ENCODE measurements at regions not wholly inside any gene's neighbourhood (a gene's known extent, or its start where the extent isn't known, plus 50 kb on each side); places are given as distances from the start of the nearest gene placed in this dataset.
"Not testable (repeated sequence)": the region's sequence is repeated elsewhere in the genome, so short reads cannot be mapped to it uniquely, and the experiment has no call there.

DNA sequence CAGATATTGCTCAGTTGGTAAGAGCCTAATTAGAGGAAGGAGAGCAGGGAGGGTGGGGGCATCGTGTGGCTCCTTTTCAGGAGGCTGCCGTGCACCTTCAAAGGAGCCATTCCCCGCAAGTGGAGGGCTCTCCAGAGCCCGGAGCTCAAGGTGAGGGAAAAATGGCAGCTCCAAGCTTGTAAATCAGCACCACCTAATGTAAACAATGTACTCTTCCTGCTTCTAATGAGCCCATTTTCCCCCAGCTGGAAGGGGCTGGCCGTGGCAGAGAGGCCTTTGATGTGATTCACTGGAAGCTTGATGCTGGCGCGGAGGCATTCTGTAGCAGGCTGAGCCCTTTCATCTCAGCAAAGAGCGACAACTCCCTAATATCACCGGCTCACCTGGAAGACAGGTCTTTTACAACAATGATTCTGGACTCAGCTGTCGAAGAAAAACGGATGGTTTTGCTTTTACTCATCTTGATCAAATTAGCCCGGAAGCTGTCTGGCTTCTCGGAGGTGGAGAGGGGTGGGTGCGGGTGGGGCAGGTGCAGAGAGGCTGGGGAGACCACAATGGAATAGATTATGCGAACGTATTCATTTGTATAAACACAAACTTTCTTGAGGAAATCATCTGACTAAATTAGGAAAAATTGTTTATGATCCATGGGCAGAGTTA is 112.5 kb downstream of the RRAGC start:
- peak; percentile 86 for DNase-seq

DNA sequence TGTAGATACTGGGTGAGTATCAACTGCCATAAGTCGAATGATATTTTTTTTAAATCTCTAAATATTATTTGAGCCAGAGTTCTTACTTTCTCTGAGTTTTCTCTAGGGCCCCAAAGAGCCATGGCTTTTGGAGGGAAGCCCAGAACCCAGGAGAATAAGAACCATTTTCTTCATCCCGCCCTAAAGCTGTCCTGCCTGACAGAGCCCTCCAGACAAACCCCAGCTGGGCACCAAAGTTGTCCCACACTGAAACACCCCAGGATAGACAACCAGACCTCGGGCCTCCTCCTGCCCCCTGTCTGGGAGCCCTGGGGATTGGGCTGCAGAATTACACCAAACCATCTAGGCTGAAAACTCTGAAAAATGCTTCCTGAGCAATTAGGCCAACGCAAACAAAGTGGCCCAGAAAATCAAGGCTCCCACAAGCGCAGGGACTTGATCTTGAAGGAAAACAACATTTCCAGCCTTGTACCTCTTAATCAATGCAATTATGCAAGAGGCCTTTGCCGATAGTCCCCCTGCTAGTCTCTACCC is 113.1 kb downstream of the RRAGC start:
- no peak for DNase-seq

- DNase-seq = no peak
Observed at GRCh38 chr1:38745476-38746401, 113.8 kb downstream of the RRAGC start.

- DNase-seq = no peak
Observed at GRCh38 chr1:38744452-38745350, 114.9 kb downstream of the RRAGC start.

- DNase-seq = no peak
Observed at GRCh38 chr1:38743184-38743583, 116.4 kb downstream of the RRAGC start.

DNA sequence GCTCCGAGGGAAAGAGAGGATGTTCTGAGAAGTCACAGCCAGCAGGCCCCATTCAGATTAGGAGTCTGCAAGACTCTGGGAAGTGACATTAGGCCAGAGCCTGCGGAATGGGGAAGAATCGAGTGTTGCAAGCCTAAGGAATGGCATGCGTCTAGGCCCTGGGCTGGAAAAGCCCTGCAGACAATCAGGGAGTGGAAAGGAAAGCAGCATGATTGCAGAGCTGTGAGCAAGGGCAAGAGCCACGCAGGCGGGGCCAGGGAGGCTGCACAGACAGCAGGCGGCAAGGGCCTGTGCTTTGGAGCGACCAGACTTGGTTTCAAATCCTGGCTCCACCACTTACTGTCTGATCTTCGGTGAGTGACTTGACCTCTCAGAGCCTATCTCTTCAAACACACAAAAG is 118.2 kb downstream of the RRAGC start:
- no peak for DNase-seq

DNA sequence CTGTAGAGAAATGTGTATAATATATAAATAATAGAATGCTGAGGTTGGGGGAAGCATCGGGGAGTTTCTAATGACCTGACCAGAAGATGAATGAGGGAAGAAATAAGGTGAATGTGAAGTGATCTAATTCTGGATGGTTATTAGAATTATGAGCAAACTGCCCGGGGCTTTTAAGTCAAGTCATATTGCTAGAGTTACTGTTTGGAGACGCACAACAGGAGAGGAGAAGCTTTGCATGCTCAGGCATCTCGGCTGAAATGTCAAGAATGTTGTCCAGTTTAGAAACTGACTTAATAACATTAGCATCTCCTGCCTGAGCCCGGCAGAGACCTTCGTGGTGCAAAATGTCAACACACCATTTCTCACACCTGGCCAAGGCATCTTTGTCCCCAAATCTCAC is 119.1 kb downstream of the RRAGC start:
- DNase-seq = no peak

DNA sequence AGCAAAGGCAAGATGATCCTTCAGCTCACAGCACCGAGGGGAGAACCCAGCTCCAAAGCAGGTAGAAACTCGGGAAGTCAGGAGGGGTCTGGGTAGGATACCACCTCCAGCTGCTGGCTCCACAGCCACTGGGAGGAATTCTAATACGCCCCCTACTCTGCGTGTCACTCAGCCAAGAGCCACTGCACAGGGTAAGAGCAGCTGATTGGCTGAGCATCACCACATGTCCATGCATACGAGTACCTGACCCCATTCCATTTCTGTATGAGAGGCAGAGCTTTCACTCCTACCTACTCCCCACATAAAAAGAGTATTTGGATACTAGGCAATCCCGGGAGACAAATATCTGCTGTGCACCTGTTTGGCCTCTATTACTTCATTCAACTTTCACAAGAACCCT is 121.4 kb downstream of the RRAGC start:
- no peak for DNase-seq

GRCh38 chr1:38736399-38736798 is 123.2 kb downstream of the RRAGC start:
- no peak for DNase-seq

DNA sequence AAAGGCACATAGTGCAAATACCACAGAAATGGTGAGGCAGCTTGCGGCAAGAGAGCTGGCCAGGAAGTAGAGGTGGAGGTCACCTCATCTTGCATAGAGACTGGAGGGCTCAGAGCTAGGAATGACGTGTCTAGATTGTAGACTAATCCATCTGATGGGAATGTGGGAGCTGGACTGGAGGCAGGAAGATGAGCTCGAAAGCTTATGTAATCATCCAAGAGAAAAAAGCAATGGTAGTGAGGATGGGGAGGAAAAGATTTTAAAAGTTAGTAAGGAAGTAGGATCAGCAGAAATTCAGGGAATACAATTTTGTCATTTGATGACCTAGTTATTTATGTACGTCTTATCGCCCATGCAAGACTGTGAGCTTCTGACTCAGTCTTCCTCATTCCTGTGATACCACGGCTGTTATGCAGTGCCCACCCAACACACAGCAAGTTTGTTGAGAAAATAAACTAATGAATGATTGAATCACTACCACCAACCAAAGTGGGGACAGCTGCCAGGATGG is 123.9 kb downstream of the RRAGC start:
- no peak for DNase-seq

GRCh38 chr1:38733761-38734160 is 125.8 kb downstream of the RRAGC start:
- peak; percentile 19 for DNase-seq

- no peak for DNase-seq
Observed at GRCh38 chr1:38730511-38731397, 128.8 kb downstream of the RRAGC start.

DNA sequence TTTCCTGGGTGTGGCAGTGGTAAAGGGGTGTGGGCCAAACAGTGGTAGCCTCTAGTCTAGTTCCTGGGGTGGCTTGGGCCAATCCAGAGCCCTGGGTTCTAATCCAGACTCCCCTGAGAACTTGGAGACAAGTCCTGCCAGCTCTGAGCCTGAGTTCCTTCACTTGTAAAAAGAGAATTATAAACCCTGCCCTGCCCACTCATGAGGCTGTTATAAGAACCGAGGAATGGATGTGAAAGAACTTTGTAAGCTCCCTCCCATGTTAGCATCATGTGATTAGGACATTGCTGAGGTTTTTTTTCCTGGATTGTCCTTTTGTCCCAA is 131.0 kb downstream of the RRAGC start:
- DNase-seq = no peak

DNA sequence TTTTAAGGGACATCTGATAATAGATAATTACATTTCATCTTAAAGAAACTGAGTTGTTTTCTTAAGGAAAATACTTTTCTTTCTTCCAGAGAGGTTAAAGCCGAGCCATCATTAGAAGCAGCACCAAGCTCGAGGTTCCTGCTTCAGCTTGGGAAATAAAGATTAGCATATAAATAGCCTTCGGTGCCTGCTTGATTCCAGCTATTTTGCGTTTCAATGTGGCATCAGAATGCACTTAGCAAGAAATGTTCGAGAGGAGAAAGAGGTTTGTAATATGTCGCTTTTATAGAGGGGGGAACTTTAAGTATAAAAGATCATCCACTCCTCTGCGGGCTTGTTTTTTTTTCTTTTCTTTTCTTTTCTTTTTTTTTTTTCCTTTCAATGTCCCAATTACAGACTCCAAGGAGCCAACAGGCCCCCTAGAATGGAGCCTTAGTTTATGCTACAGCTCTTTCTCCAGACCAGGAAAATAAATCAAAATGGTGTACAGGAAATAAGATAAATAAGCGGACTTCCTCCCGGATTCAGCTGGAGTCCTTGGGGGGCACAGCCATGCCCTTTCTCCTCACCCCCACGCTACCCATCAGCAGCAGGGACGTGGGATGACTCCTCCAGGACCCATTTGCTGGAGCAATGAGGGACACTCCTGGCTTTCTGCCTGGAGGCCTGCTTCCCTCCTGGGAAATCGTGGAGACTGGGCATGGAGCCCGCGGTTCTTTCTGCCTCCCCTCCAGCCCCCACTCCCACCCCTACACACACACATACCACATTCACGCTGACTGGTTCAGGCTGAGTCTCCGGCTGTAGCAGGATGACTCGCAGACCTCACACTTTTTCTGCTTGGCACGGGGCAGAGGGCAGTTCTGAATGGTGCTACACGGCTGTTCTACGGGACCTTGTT is 131.6 kb downstream of the RRAGC start:
- peak; percentile 9 for DNase-seq

DNA sequence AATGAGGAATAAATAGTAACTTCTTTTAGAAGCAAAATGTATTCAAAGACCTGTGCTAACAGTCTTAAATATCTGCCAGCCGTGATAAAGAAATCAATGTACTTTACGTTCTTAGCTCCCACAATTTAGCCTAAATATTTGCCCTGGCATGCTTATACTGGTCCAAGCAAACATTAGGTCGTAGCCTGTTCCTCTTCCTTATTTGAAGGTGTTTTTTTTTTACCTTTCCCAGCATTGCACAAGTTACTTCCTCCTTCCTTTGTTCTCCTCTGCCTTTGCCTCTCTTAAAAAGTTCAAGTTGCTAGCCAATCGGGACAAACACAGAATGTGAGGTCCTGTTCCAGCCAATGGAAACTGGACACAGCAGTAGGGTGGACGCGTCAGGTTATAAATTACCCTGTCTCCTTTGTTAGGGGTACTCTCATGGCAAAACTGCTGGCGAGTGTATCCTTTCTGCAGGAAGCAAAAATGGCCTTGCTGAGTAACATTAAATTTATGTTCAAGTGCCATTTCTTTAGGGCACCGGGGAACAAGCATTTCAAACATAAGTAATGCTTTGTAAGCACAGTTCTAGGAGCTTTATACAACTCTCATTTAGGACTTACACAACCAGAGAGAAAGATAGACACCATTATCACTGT is 134.1 kb downstream of the RRAGC start:
- not testable (repeated sequence) for DNase-seq

GRCh38 chr1:38724160-38725131 is 135.1 kb downstream of the RRAGC start:
- no peak for DNase-seq

GRCh38 chr1:38721816-38722215 is 137.8 kb downstream of the RRAGC start:
- no peak for DNase-seq

GRCh38 chr1:38719880-38720279 is 139.7 kb downstream of the RRAGC start:
- DNase-seq = no peak

GRCh38 chr1:38718031-38718430 is 141.5 kb downstream of the RRAGC start:
- no peak for DNase-seq

All from NCI-H1105 treated with DMSO at 0.1 percent for 48 hours (cell line).